ENCODE measurements at regions not wholly inside any gene's neighbourhood (a gene's known extent, or its start where the extent isn't known, plus 50 kb on each side); places are given as distances from the start of the nearest gene placed in this dataset.

- no peak for TF ChIP-seq TCF12 (IDR thresholded peaks at IDR 0.05)
- no peak for TF ChIP-seq TCF12 (CRISPR knock-in tag; IDR thresholded peaks at IDR 0.05)
- TF ChIP-seq ZNF235 (CRISPR knock-in tag; IDR thresholded peaks at IDR 0.05; ENCODE audit: borderline replicate concordance): no peak
- TF ChIP-seq SP4 (CRISPR knock-in tag; IDR thresholded peaks at IDR 0.05): no peak
- TF ChIP-seq ZNF570 (CRISPR knock-in tag; IDR thresholded peaks at IDR 0.05; ENCODE audit: borderline replicate concordance): no peak
Observed at GRCh38 chr5:120151181-120151580, 312.9 kb upstream of the PRR16 start (continued).

- H3K36me3 ChIP-seq (replicated peaks in 1 of 2; ENCODE audit: control insufficient read depth in 1 of 2, insufficient read depth in 2 of 2, low read length in 2 of 2): no peaks in the 10 kb centered on the region
- FAIRE-seq: no peak
- no peaks in the 10 kb centered on the region for H3K27me3 ChIP-seq (ENCODE audit: control insufficient read depth in 1 of 2, insufficient read depth in 2 of 2, low read length in 2 of 2)
- H4K20me1 ChIP-seq (ENCODE audit: insufficient read depth, low read length): no peaks in the 10 kb centered on the region
- WGBS (ENCODE audit: low lambda C conversion rate): 6% methylated on average over 1 of the region's 1 CpG
- no peak overlapping the region for H3K27ac ChIP-seq (ENCODE audit: extremely low read length, insufficient read depth, low read length)
- no peak overlapping the region for H3K4me3 ChIP-seq (replicated peaks in 1 of 3; ENCODE audit: insufficient read depth in 1 of 3, low read depth in 2 of 3, low read length in 3 of 3)
- no peak overlapping the region for H2AFZ ChIP-seq (ENCODE audit: low read length)
- BruUV-seq (replicated peaks): no TSS peak
- no peak overlapping the region for H3K9ac ChIP-seq (ENCODE audit: insufficient read depth, low read depth, low read length)
- intact Hi-C loops (cut with micrococcal nuclease; ENCODE audit: unreplicated experiment): no loop called here
- TF ChIP-seq ZNF260 (CRISPR knock-in tag; IDR thresholded peaks at IDR 0.05; ENCODE audit: borderline replicate concordance, low read depth) (no peak), GATAD2A (CRISPR knock-in tag; IDR thresholded peaks at IDR 0.05) (no peak), MIER3 (CRISPR knock-in tag; IDR thresholded peaks at IDR 0.05; ENCODE audit: borderline replicate concordance) (no peak), RXRA (CRISPR knock-in tag; IDR thresholded peaks at IDR 0.05) (no peak), NR1H2 (CRISPR knock-in tag; IDR thresholded peaks at IDR 0.05; ENCODE audit: borderline replicate concordance, low read depth) (no peak), ZNF12 (CRISPR knock-in tag; IDR thresholded peaks at IDR 0.05) (no peak), SYNCRIP (IDR thresholded peaks at IDR 0.05; ENCODE audit: insufficient read depth, low read depth, low read length) (no peak), UBTF (CRISPR knock-in tag; IDR thresholded peaks at IDR 0.05) (no peak), MLX (CRISPR knock-in tag; IDR thresholded peaks at IDR 0.05) (no peak), ZNF850 (CRISPR knock-in tag; conservative IDR thresholded peaks at IDR 0.05) (no peak), ZNF550 (CRISPR knock-in tag; IDR thresholded peaks at IDR 0.05; ENCODE audit: borderline replicate concordance) (no peak), ZBTB26 (CRISPR knock-in tag; IDR thresholded peaks at IDR 0.05; ENCODE audit: borderline replicate concordance) (no peak), ZNF253 (CRISPR knock-in tag; IDR thresholded peaks at IDR 0.05; ENCODE audit: borderline replicate concordance) (no peak), TOPORS (CRISPR knock-in tag; IDR thresholded peaks at IDR 0.05) (no peak), AKAP8 (CRISPR knock-in tag; IDR thresholded peaks at IDR 0.05) (no peak), ZNF773 (CRISPR knock-in tag; IDR thresholded peaks at IDR 0.05; ENCODE audit: borderline replicate concordance) (no peak), NFE2L2 (IDR thresholded peaks at IDR 0.05; ENCODE audit: low read length) (no peak), HDAC6 (IDR thresholded peaks at IDR 0.05; ENCODE audit: low read depth, low read length) (no peak), HOXA3 (CRISPR knock-in tag; IDR thresholded peaks at IDR 0.05) (no peak)
- H3K79me2 ChIP-seq (ENCODE audit: insufficient read depth, low read length): no peaks in the 10 kb centered on the region
- H3K4me2 ChIP-seq (ENCODE audit: low read depth, low read length): no peak overlapping the region
- ATAC-seq: no peak
- no peaks in the 10 kb centered on the region for H3K4me1 ChIP-seq (ENCODE audit: insufficient read depth, low read length)
- no peak for DNase-seq (ENCODE audit: low spot score)
- H3K9me3 ChIP-seq (ENCODE audit: low read length): no peaks in the 10 kb centered on the region; the same call in 1 of the 2 replicates
- ChIA-PET CTCF (ENCODE audit: low intra/inter-chr PET ratio, low total read pairs) (no interaction called here), POLR2A (no interaction called here)
- in situ Hi-C loops (cut with HindIII; ENCODE audit: extremely low pct_ligation_motif_present, low pct_unique_long_range_greater_than_20kb): no loop called here
Observed at GRCh38 chr5:120151825-120152224, 312.3 kb upstream of the PRR16 start.

All from HepG2 (cell line).